Left lung (tissue), 4 donors: ENCODE measurements at regions not wholly inside any gene's neighbourhood (a gene's known extent, or its start where the extent isn't known, plus 50 kb on each side); places are given as distances from the start of the nearest gene placed in this dataset.

Experiments used
- ATAC-seq: fragments of 200-7000 bp; cut with Tn5 transposase; one replicate; pipeline ENCODE4 v1.9.1; 2020; ENCODE audit warnings: moderate library complexity
- DNase-seq, 4 donors: peaks; one replicate each; pipeline ENCODE4 v3.0.0-alpha.2; 2013 to 2020
- H3K27ac ChIP-seq, 2 donors: fragments of 200-600 bp; sonication (generic) in 1 of 2; one replicate each; pipeline versions ENCODE4 v1.5.0 to v1.8.0; 2020 to 2021
- H3K27me3 ChIP-seq, 2 donors: fragments of 200-600 bp; sonication (generic) in 1 of 2; one replicate each; pipeline versions ENCODE4 v1.5.0 to v1.8.0; 2020 to 2021
- H3K36me3 ChIP-seq, 2 donors: fragments of 200-600 bp; sonication (generic) in 1 of 2; one replicate each; pipeline versions ENCODE4 v1.5.0 to v1.8.0; 2020 to 2021
- H3K4me1 ChIP-seq, 2 donors: fragments of 200-600 bp; one replicate each; pipeline ENCODE4 v1.8.0; 2021
- H3K4me3 ChIP-seq, 2 donors: fragments of 200-600 bp; sonication (generic) in 1 of 2; one replicate each; pipeline versions ENCODE4 v1.5.0 to v1.8.0; 2020 to 2021; ENCODE audit warnings: mild to moderate bottlenecking in 1 of 2
- H3K9me3 ChIP-seq, 2 donors: fragments of 200-600 bp; sonication (generic) in 1 of 2; one replicate each; pipeline versions ENCODE4 v1.5.0 to v1.8.0; 2020 to 2021
- intact Hi-C, 2 donors: fragments of 100-400 bp; cut with DNase I; formaldehyde crosslinking; loops; one replicate each; pipeline versions ENCODE4 v1.11.2 to v1.14.2; 2022
- TF ChIP-seq, protein P1 (sequence below), 2 donors: fragments of 200-600 bp; sonication (generic) in 1 of 2; IDR thresholded peaks; one replicate each; pipeline versions ENCODE4 v1.5.0 to v1.8.0; 2021; ENCODE audit warnings: antibody characterized with exemption in 2 of 2
- donor health status: DM: no; HTN: yes; CAD: no.
- donor health status: DM: no; HTN: no; CAD: no.

DNA sequence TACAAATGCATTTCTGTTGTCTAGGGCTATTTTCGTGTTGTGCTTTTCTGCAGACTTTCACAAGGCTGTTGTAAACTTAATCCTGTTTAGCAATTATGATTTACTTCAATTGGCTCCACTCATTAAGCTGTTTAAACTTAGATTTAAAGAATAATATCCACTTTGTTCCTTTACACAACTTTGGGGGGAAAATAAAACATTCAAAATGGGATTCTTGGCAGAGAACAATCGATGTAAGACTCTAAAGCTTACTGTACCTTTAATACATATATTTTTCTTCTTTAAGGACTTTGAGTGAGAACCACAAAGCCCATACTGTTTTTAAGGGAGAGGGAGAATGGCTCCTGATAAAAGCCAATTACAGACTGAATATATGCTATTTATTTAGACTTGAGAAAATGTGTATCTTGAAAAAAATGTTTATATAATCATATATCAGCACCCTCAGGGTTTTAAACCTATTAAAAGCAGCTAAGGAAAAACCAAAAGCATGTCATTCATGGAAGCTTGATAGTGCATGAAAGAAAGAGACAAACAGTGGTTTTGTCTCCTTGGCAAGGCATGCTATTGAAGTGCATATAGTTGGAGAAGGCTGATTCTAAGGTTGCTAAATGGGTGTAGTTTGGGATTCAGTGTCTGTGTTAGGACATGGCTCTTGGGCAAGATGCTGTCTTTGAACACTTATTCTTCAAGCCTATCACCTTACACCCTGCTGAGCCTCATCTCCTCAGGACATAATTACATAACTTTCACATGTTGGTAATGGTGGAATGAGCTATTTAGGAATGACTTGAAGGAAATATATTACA is 293.4 kb upstream of the TBC1D5 start:
- H3K9me3 ChIP-seq = no peaks in the 10 kb centered on the region
- DNase-seq (no peak), ATAC-seq (no peak)
- intact Hi-C loops = no loop called here
- no peaks in the 10 kb centered on the region for H3K27me3 ChIP-seq
- H3K4me3 ChIP-seq = no peak overlapping the region
- H3K36me3 ChIP-seq = no peaks in the 10 kb centered on the region
- no peak overlapping the region for H3K27ac ChIP-seq
- no peaks in the 10 kb centered on the region for H3K4me1 ChIP-seq
- TF ChIP-seq, protein P1, sequence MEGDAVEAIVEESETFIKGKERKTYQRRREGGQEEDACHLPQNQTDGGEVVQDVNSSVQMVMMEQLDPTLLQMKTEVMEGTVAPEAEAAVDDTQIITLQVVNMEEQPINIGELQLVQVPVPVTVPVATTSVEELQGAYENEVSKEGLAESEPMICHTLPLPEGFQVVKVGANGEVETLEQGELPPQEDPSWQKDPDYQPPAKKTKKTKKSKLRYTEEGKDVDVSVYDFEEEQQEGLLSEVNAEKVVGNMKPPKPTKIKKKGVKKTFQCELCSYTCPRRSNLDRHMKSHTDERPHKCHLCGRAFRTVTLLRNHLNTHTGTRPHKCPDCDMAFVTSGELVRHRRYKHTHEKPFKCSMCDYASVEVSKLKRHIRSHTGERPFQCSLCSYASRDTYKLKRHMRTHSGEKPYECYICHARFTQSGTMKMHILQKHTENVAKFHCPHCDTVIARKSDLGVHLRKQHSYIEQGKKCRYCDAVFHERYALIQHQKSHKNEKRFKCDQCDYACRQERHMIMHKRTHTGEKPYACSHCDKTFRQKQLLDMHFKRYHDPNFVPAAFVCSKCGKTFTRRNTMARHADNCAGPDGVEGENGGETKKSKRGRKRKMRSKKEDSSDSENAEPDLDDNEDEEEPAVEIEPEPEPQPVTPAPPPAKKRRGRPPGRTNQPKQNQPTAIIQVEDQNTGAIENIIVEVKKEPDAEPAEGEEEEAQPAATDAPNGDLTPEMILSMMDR (IDR thresholded peaks at IDR 0.05) = no peak

DNA sequence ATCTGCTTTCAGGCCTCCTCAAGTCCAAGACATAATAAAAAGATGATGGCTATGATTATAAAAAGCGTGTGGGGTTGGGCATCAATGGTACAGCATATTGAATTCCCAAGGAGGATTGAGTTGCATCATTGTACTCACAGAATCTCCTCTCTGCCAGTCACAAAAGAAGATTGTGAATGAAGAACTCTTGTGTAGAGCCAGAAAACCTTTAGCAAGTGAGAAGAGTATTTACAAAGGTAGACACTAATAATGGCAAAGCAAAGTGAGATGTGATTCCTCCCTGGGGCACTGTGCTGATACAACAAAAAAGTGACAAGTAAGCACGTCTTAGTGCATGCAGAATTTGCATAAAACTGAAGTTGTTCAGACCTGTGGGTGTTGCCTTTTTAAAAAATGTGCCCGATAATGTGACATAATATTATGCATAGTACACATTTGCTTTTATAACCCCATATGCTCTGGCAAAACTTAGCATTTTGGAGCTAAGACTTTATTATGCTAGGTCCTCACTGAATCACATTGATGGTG is 291.2 kb upstream of the TBC1D5 start:
- DNase-seq = no peak
- Histone ChIP-seq H3K27me3 (no peaks in the 10 kb centered on the region), H3K27ac (no peak overlapping the region), H3K4me3 (no peak overlapping the region), H3K9me3 (no peaks in the 10 kb centered on the region), H3K4me1 (no peaks in the 10 kb centered on the region), H3K36me3 (no peaks in the 10 kb centered on the region)
- no peak for ATAC-seq
- TF ChIP-seq, protein P1 (IDR thresholded peaks at IDR 0.05) = no peak
- intact Hi-C loops = no loop called here

DNA sequence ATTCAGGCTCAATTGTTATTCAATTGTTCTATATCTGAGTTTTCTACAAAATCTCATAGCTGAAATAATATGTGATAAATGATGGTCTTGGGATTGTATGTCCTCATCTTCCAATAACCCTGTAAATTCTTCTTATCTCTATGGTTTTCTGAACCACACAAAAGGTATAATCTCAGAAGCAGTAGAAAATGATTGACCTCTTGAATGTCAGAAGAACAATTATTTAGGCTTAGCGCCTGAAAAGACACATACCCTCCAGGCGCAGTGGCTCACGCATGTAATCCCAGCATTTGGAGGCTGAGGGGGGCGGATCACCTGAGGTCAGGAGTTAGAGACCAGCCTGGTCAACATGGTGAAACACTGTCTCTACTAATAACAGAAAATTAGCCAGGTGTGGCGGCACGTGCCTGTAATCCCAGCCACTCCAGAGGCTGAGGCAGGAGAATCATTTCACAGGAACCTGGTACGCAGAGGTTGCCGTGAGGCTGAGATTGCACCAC is 288.0 kb upstream of the TBC1D5 start:
- Histone ChIP-seq H3K27ac (no peak overlapping the region), H3K4me3 (no peak overlapping the region), H3K27me3 (no peaks in the 10 kb centered on the region), H3K36me3 (no peaks in the 10 kb centered on the region), H3K4me1 (no peaks in the 10 kb centered on the region), H3K9me3 (no peaks in the 10 kb centered on the region)
- ATAC-seq (no peak), DNase-seq (no peak)
- TF ChIP-seq, protein P1 (IDR thresholded peaks at IDR 0.05) = no peak
- intact Hi-C loops = no loop called here

DNA sequence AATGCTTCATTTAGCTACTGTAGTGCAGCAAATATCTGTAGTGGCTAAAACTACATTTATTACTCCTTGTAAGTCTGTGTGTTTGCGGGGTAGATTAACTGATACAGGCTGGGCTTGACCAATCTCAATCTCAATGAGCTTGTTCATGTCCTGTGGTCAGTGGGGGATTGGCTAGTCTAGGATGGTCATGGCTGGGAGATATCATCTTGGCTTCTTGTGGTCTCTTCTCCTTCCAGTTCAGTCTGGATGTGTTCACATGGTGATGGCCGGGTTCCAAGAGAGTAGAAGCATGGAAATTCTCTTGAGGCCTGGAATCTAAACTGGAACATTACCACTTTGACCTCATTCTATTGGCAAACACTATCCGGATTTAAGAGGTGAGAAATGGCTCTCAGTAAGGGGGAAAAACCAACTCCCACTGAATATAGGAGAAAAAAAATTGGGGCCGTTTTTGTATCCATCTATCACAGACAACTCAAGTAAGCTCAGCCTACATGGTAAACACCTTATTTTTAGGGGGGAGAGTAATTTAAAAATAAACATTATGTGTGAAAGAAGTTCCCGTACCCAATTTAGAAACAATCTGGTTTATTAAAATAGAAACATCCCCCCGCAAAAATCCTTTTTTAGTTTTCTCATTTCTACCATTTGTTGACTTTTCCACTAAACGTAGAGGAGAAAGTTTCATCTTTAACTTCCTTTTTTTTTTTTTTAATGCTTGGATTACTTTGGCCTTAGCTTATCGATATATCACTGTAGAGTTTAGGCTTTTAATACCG is 284.9 kb upstream of the TBC1D5 start:
- Histone ChIP-seq H3K27ac (no peak overlapping the region), H3K9me3 (no peaks in the 10 kb centered on the region), H3K36me3 (no peaks in the 10 kb centered on the region), H3K4me3 (no peak overlapping the region), H3K27me3 (no peaks in the 10 kb centered on the region), H3K4me1 (no peaks in the 10 kb centered on the region)
- intact Hi-C loops = no loop called here
- no peak for DNase-seq
- ATAC-seq = no peak
- TF ChIP-seq, protein P1 (IDR thresholded peaks at IDR 0.05) = no peak

DNA sequence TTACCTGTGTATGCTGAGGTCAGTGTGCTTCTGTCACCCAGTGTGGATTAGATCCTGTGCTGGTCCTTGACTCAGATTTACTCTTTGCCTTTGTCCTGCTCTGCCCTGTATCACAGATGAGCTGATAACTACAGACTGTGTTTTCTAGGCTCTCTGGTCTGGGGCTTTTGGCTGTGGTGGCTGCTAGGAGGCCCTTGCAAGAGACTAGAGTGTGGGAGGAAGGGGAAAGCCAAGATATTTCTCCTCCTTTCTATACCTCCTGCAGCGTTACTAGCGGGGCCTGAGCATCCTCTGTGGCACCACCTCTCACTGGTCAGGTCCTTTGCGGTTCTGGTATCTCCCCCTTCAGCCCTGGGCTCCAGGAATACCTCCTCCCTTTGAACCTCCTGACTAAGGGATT is 282.3 kb upstream of the TBC1D5 start:
- H3K27ac ChIP-seq = no peak overlapping the region
- no peaks in the 10 kb centered on the region for H3K36me3 ChIP-seq
- H3K4me1 ChIP-seq = no peaks in the 10 kb centered on the region
- TF ChIP-seq, protein P1 (IDR thresholded peaks at IDR 0.05) = no peak
- H3K9me3 ChIP-seq = no peaks in the 10 kb centered on the region
- no peak overlapping the region for H3K4me3 ChIP-seq
- no peaks in the 10 kb centered on the region for H3K27me3 ChIP-seq
- ATAC-seq (no peak), DNase-seq (no peak)
- intact Hi-C loops = no loop called here
